Omental fat pad (tissue), 3 donors: ENCODE measurements at regions not wholly inside any gene's neighbourhood (a gene's known extent, or its start where the extent isn't known, plus 50 kb on each side); places are given as distances from the start of the nearest gene placed in this dataset.

ENCODE experiments used
- ATAC-seq: fragments of 150-250 bp; one replicate; pipeline ENCODE4 v1.9.1; 2016; ENCODE audit warnings: mild to moderate bottlenecking, moderate library complexity; ENCODE audit not compliant: low FRiP score
- DNase-seq: peaks from one replicate; pipeline ENCODE4 v3.0.0-alpha.2; 2019; ENCODE audit warnings: low spot score
- CTCF ChIP-seq, 3 donors: fragments of 450-650 bp; IDR thresholded peaks; one replicate each; pipeline ENCODE4 v1.5.1; 2016 to 2017; ENCODE audit warnings: antibody characterized with exemption in 3 of 3, mild to moderate bottlenecking in 3 of 3, moderate library complexity in 2 of 3

GRCh38 chr20:24109008-24109407 lies 120.4 kb upstream of the GGTLC1 start:
- ATAC-seq (no peak), DNase-seq (no peak)
- TF ChIP-seq CTCF (IDR thresholded peaks at IDR 0.05) = no peak

DNA sequence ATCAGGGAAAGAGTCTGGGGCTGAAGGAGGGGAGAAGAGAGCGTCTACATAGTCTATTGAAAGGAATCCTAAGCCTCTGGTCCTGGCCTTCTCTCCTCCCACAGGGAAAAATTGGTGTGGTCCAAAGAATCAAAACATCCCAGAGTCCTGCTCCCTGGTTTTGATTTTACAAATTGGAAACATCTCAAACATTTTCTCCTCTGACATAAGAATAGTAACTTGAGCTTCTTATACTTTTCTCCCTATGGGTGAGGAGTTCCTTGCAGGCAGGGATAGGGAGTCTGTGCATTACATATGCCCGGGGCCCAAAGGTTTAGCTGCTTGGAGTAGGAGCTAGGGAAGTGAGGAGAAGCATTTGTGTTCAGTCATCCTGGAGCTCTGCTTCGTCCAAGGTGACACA lies 120.0 kb upstream of the GGTLC1 start:
- ATAC-seq (no peak), DNase-seq (no peak)
- TF ChIP-seq CTCF (IDR thresholded peaks at IDR 0.05) = no peak

GRCh38 chr20:24106801-24107445 lies 118.3 kb upstream of the GGTLC1 start:
- no peak for ATAC-seq
- TF ChIP-seq CTCF (IDR thresholded peaks at IDR 0.05) = no peak
- no peak for DNase-seq

- no peak for TF ChIP-seq CTCF (IDR thresholded peaks at IDR 0.05)
- ATAC-seq (no peak), DNase-seq (no peak)
Measured at GRCh38 chr20:24106150-24106800, 117.7 kb upstream of the GGTLC1 start.

DNA sequence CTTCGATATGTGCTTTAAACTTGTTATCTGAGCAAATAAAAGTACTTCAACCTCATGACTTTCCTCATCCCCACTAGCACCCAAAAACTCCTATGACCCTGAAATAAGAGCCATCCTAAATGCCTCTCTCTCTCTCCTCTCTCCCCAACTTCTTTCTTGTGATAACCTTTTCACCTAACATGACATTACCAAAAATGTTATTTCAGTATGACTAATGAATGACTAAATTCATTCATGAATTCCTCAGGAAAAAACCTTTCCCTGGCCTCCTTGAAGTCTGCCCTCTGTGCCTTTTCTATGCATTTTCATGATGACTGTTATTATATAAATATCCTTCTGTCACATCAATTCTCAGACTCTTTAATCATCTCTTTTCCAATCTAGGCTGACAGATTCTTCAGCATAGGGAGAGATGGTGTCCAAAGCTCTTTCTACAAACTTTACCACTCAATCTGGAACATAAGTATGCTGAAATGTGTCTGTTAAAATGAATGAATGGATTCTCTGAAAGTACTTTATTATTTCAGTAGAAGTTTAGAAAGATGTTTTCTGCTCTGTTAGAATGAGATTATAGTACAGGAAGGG lies 114.3 kb upstream of the GGTLC1 start:
- TF ChIP-seq CTCF (IDR thresholded peaks at IDR 0.05) = no peak
- no peak for ATAC-seq

DNA sequence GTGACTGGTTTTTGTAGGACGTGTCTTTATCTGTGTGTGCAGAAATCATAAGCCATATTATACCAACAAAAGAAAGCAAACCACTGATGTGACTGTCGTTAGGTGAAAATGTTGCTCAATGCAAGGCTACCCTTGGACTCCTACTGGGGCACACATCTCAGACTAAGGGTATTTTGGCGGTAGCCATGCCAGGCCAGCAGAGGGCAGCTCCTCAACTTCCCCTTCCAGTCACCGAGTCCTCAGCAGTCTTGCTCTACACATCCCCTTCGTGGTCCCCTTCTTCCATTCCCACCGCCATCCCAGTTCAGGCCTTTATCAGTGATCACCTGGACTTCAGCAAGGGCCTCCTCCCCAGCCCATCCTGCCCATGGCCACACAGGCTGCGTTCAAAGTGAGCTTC lies 113.7 kb upstream of the GGTLC1 start:
- no peak for ATAC-seq
- TF ChIP-seq CTCF (IDR thresholded peaks at IDR 0.05) = no peak

More for the DNA sequence above, 114.3 kb upstream of the GGTLC1 start:
- DNase-seq = no peak

More for the DNA sequence above, 113.7 kb upstream of the GGTLC1 start:
- no peak for DNase-seq
